Loucy (cell line): ENCODE measurements at regions not wholly inside any gene's neighbourhood (a gene's known extent, or its start where the extent isn't known, plus 50 kb on each side); places are given as distances from the start of the nearest gene placed in this dataset.

Source experiments
- CTCF ChIP-seq: fragments of 200-600 bp; sonication (generic); conservative IDR thresholded peaks from 2 replicates; pipeline ENCODE4 v1.5.1; 2014; ENCODE audit warnings: mild to moderate bottlenecking, antibody characterized with exemption, low read length
- EZH2phosphoT487 ChIP-seq: fragments of 200-600 bp; IDR thresholded peaks from 2 replicates; pipeline ENCODE4 v1.6.1; 2018; ENCODE audit warnings: antibody characterized with exemption, mild to moderate bottlenecking, moderate library complexity, borderline replicate concordance

GRCh38 chr20:51309128-51309527 is 233.4 kb downstream of the NFATC2 start:
- TF ChIP-seq CTCF (no peak), EZH2phosphoT487 (no peak)
